Erythroblast (primary cell): ENCODE measurements at regions not wholly inside any gene's neighbourhood (a gene's known extent, or its start where the extent isn't known, plus 50 kb on each side); places are given as distances from the start of the nearest gene placed in this dataset.

Source experiments
- GATA1 ChIP-seq: IDR thresholded peaks from 2 replicates; pipeline ENCODE4 v1.6.1; 2011; ENCODE audit warnings: low read depth, mild to moderate bottlenecking, control low read depth, low read length, moderate library complexity
- POLR2A ChIP-seq: IDR thresholded peaks from 2 replicates; pipeline ENCODE4 v1.6.1; 2011; ENCODE audit warnings: mild to moderate bottlenecking, low read length

DNA sequence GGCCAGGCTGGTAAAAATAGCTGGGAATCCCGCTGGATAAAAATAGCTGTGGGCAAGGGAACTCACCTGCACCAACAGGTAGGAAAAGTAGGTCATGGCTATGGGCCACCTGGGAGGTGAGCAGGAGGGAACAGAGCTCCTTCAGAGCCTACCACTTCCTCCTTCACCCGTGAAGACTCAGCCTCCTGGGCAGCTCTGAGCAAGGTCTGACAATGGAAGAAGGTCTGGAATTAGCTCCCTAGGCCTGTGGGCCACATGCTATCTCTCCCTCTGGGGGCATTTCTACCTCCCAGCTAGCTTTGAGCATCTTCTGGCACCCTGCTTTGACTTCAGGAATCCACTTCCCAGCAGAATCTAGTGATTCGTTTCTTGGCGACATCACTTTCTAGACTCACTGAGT is 153.9 kb downstream of the MRPL14 start:
- TF ChIP-seq POLR2A (no peak), GATA1 (no peak)
